AG04449 (cell line): ENCODE measurements at regions not wholly inside any gene's neighbourhood (a gene's known extent, or its start where the extent isn't known, plus 50 kb on each side); places are given as distances from the start of the nearest gene placed in this dataset.

Experiments used
- CTCF ChIA-PET: fragments of 350-600 bp; formaldehyde crosslinking; extraction: SDS; loops from one replicate; lab custom pipeline; 2021; ENCODE audit warnings: antibody characterized with exemption; lab: Yijun Ruan, JAX
- POLR2A ChIA-PET: fragments of 400-600, 350-600 bp; formaldehyde crosslinking; extraction: SDS; loops from one replicate; lab custom pipeline; 2020; ENCODE audit warnings: antibody characterized with exemption, inconsistent platforms; lab: Yijun Ruan, JAX
- DNase-seq: peaks from one replicate; pipeline ENCODE4 v3.0.0-alpha.2; 2010; ENCODE audit warnings: low read depth, low spot score
- H3K4me3 ChIP-seq: 2 replicates; pipeline ENCODE4 v1.5.1; 2011; ENCODE audit warnings: low read depth, mild to moderate bottlenecking, control low read depth, low read length
- TF ChIP-seq, protein P1 (sequence below): IDR thresholded peaks from one replicate; pipeline ENCODE4 v1.5.1; 2011; ENCODE audit warnings: mild to moderate bottlenecking, moderate library complexity, low read length, control low read depth, inconsistent platforms; ENCODE audit not compliant: insufficient read depth; ENCODE audit errors: missing control alignments

DNA sequence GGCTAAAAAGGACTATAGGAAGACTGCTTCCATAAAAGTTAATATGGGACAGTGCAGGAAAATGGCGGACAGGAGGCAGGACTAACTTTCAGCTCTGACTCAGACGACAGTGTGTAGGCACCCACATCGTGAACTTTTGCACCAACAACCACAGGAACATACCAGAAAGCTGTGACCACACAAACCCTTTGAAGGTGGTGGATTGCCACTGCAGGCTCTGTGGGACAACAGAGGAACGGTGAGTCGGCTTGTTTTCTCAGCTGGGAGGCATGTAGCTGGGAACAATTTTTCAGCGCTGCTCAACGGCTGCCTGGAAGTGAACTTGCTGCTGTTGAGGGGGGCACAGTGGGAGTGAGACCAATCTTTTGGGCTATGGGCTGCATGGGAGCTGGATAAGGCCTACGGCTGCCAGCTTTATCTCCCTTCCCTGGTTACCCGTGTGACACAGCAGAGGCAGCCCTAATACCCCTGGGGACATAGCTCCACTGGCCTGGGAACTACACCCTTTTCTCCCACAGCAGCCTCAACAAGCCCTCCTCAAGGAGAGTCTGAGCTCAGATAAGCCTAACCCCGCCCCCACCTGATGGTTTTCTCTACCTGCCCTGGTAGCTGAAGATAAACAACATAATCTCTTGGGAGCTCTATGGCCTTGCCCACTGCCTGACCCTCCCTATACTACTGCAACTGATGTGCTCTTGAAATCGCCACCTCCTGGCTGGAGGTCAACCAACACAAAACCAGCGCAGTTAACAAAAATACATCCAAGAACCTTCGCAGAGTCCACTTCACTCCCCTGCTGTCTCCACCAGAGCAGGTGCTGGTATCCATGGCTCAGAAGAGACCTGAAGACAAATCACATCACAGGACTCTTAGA, 1537.0 kb downstream of the C4orf33 start:
- no peak overlapping the region for H3K4me3 ChIP-seq
- no peak for DNase-seq
- ChIA-PET CTCF (no interaction called here), POLR2A (no interaction called here)
- TF ChIP-seq, protein P1, sequence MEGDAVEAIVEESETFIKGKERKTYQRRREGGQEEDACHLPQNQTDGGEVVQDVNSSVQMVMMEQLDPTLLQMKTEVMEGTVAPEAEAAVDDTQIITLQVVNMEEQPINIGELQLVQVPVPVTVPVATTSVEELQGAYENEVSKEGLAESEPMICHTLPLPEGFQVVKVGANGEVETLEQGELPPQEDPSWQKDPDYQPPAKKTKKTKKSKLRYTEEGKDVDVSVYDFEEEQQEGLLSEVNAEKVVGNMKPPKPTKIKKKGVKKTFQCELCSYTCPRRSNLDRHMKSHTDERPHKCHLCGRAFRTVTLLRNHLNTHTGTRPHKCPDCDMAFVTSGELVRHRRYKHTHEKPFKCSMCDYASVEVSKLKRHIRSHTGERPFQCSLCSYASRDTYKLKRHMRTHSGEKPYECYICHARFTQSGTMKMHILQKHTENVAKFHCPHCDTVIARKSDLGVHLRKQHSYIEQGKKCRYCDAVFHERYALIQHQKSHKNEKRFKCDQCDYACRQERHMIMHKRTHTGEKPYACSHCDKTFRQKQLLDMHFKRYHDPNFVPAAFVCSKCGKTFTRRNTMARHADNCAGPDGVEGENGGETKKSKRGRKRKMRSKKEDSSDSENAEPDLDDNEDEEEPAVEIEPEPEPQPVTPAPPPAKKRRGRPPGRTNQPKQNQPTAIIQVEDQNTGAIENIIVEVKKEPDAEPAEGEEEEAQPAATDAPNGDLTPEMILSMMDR: no peak

- no peak overlapping the region for H3K4me3 ChIP-seq
- POLR2A ChIA-PET: no interaction called here
- TF ChIP-seq, protein P1: no peak
Observed at GRCh38 chr4:130636486-130636885, 1540.5 kb downstream of the C4orf33 start.

DNA sequence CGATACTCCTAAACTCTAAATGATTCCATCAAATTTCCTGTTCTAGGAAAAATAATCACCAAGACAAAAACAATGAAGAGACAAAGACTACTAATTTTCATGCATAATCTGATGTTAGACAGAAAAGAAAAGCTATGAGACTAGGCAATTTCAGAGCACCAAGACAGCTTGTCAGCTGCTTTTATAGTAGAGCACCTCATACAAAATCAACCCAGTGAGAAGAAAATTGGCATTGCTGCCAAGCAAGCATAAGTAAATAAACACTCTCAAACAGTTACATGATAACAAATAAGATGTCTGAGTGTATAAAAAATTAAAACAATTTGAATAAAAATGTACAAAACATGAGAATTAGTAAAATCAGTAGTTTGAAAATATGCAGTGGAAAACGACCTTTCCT, 1544.6 kb downstream of the C4orf33 start:
- CTCF ChIA-PET: no interaction called here
- POLR2A ChIA-PET: no interaction called here
- no peak for DNase-seq
- no peak overlapping the region for H3K4me3 ChIP-seq
- TF ChIP-seq, protein P1: no peak

More at GRCh38 chr4:130636486-130636885, 1540.5 kb downstream of the C4orf33 start:
- CTCF ChIA-PET: no interaction called here
- no peak for DNase-seq

GRCh38 chr4:130646886-130647285, 1550.9 kb downstream of the C4orf33 start:
- TF ChIP-seq, protein P1: no peak
- ChIA-PET POLR2A (no interaction called here), CTCF (no interaction called here)
- DNase-seq: no peak
- H3K4me3 ChIP-seq: no peak overlapping the region

DNA sequence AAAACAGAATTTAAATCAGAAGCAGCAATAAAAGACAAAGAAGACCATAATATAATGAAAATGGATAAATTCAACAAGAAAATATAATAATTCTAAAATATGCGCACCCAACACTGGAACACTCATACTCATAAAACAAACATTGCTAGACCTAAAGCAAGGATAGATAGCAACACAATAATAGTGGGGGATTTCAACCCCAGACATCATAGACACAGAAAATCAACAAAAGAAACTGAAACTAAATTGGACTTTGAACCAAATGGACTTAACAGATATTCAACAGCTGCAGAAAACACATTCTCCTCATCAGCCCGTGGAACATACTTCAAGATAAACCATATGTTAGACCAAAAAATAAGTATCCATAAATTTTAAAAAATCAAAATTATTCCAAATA, 1552.6 kb downstream of the C4orf33 start:
- TF ChIP-seq, protein P1: no peak
- H3K4me3 ChIP-seq: no peak overlapping the region
- ChIA-PET CTCF (no interaction called here), POLR2A (no interaction called here)
- DNase-seq: no peak

GRCh38 chr4:130653842-130654241, 1557.9 kb downstream of the C4orf33 start:
- H3K4me3 ChIP-seq: no peak overlapping the region
- ChIA-PET CTCF (no interaction called here), POLR2A (no interaction called here)
- no peak for DNase-seq
- TF ChIP-seq, protein P1: no peak
